Naive thymus-derived CD4-positive, alpha-beta T cell (primary cell): ENCODE measurements at regions not wholly inside any gene's neighbourhood (a gene's known extent, or its start where the extent isn't known, plus 50 kb on each side); places are given as distances from the start of the nearest gene placed in this dataset.

Experiments
- ATAC-seq: fragments of 150-1000 bp; cut with Tn5 transposase; 2 replicates; pipeline ENCODE4 v1.10.0; 2021; ENCODE audit warnings: mild to moderate bottlenecking, moderate library complexity
- CTCF ChIA-PET: fragments of 350-600 bp; sonication (Branson Sonifier 250); formaldehyde crosslinking; loops from one replicate; lab custom pipeline; 2021; ENCODE audit warnings: antibody characterized with exemption; lab: Charles Lee
- POLR2A ChIA-PET: fragments of 350-600 bp; sonication (Branson Sonifier 250); formaldehyde crosslinking; loops from one replicate; lab custom pipeline; 2021; ENCODE audit warnings: antibody characterized with exemption, inconsistent platforms; lab: Charles Lee
- DNase-seq, 9 donors: peaks; one replicate each; pipeline versions ENCODE4 v3.0.0 to v3.0.0-alpha.2; 2020 to 2022; ENCODE audit warnings: mixed read lengths in 1 of 9
- H3K27ac ChIP-seq: one replicate; pipeline ENCODE4 v1.7.0; 2013; ENCODE audit warnings: mild to moderate bottlenecking, low read depth, low read length, moderate library complexity
- H3K27me3 ChIP-seq, 2 donors: one replicate each; pipeline ENCODE4 v1.7.0; 2013; ENCODE audit warnings: low read length in 2 of 2, mild to moderate bottlenecking in 2 of 2, moderate library complexity in 2 of 2; ENCODE audit not compliant: control insufficient read depth in 2 of 2, insufficient read depth in 2 of 2
- H3K36me3 ChIP-seq, 3 experiments: 1 replicate in 2 of 3; 2 replicates in 1 of 3; pipeline ENCODE4 v1.7.0; 2013; ENCODE audit warnings: low read length in 3 of 3, mild to moderate bottlenecking in 3 of 3, moderate library complexity in 1 of 3; ENCODE audit not compliant: insufficient read depth in 3 of 3, control insufficient read depth in 2 of 3
- H3K4me1 ChIP-seq, 2 donors: one replicate each; pipeline ENCODE4 v1.7.0; 2013; ENCODE audit warnings: low read length in 2 of 2, mild to moderate bottlenecking in 2 of 2, moderate library complexity in 1 of 2; ENCODE audit not compliant: control insufficient read depth in 2 of 2, insufficient read depth in 2 of 2
- H3K4me3 ChIP-seq: 2 replicates; pipeline ENCODE4 v1.7.0; 2013; ENCODE audit warnings: mild to moderate bottlenecking, low read length
- H3K9me3 ChIP-seq, 3 experiments: 1 replicate in 2 of 3; 2 replicates in 1 of 3; pipeline ENCODE4 v1.7.0; 2013; ENCODE audit warnings: low read length in 3 of 3; ENCODE audit not compliant: control insufficient read depth in 2 of 3
- H3K27ac Mint-ChIP-seq, 9 donors: one replicate each; pipeline ENCODE4 v1.8.0; 2020 to 2022; ENCODE audit warnings: mixed read lengths in 9 of 9, mild to moderate bottlenecking in 8 of 9, moderate library complexity in 5 of 9, inconsistent platforms in 2 of 9
- H3K27me3 Mint-ChIP-seq, 5 donors: one replicate each; pipeline ENCODE4 v1.8.0; 2021 to 2022; ENCODE audit warnings: mixed read lengths in 5 of 5, mild to moderate bottlenecking in 1 of 5
- H3K36me3 Mint-ChIP-seq, 5 donors: one replicate each; pipeline ENCODE4 v1.8.0; 2020 to 2022; ENCODE audit warnings: mixed read lengths in 5 of 5, mild to moderate bottlenecking in 3 of 5, inconsistent platforms in 1 of 5
- H3K4me1 Mint-ChIP-seq, 7 donors: one replicate each; pipeline ENCODE4 v1.8.0; 2020 to 2022; ENCODE audit warnings: mixed read lengths in 7 of 7, mild to moderate bottlenecking in 3 of 7, inconsistent platforms in 1 of 7
- H3K4me3 Mint-ChIP-seq, 10 donors: one replicate each; pipeline ENCODE4 v1.8.0; 2020 to 2022; ENCODE audit warnings: mild to moderate bottlenecking in 10 of 10, mixed read lengths in 10 of 10, moderate library complexity in 6 of 10, inconsistent platforms in 2 of 10
- H3K9me3 Mint-ChIP-seq, 11 donors: one replicate each; pipeline ENCODE4 v1.8.0; 2020 to 2022; ENCODE audit warnings: mixed read lengths in 11 of 11, mild to moderate bottlenecking in 4 of 11, inconsistent platforms in 1 of 11, moderate library complexity in 1 of 11
- intact Hi-C, 2 donors: fragments of 100-400 bp; cut with micrococcal nuclease; formaldehyde crosslinking; loops; one replicate each; pipeline ENCODE4 v1.15.1; 2023

- ATAC-seq = no peak
- H3K4me3 Mint-ChIP-seq = no peak overlapping the region
- no peaks in the 10 kb centered on the region for H3K36me3 Mint-ChIP-seq
- Histone ChIP-seq H3K9me3 (no peaks in the 10 kb centered on the region), H3K4me3 (no peak overlapping the region), H3K36me3 (no peaks in the 10 kb centered on the region), H3K27me3 (no peaks in the 10 kb centered on the region), H3K4me1 (no peaks in the 10 kb centered on the region), H3K27ac (no peak overlapping the region)
- H3K27me3 Mint-ChIP-seq = no peaks in the 10 kb centered on the region
- H3K4me1 Mint-ChIP-seq = no peaks in the 10 kb centered on the region
- ChIA-PET CTCF (no interaction called here), POLR2A (no interaction called here)
- DNase-seq = no peak
- no peak overlapping the region for H3K27ac Mint-ChIP-seq
- intact Hi-C loops = no loop called here
- H3K9me3 Mint-ChIP-seq = peaks cover 0 to 11% (median 1%) of the 10 kb centered on the region in 11 donors
Measured at GRCh38 chr2:21770787-21771186, 647.0 kb downstream of the TDRD15 start.

- no peak overlapping the region for H3K4me3 Mint-ChIP-seq
- no peaks in the 10 kb centered on the region for H3K36me3 Mint-ChIP-seq
- CTCF ChIA-PET = no interaction called here
- POLR2A ChIA-PET = no interaction called here
- H3K27me3 ChIP-seq = no peaks in the 10 kb centered on the region
- no peak overlapping the region for H3K4me3 ChIP-seq
- H3K27me3 Mint-ChIP-seq = no peaks in the 10 kb centered on the region
- no peaks in the 10 kb centered on the region for H3K4me1 ChIP-seq
- DNase-seq = no peak
- peaks cover 0 to 9% (median 1%) of the 10 kb centered on the region in 11 donors for H3K9me3 Mint-ChIP-seq
- no peaks in the 10 kb centered on the region for H3K36me3 ChIP-seq
- no peak overlapping the region for H3K27ac Mint-ChIP-seq
- no peaks in the 10 kb centered on the region for H3K9me3 ChIP-seq
- ATAC-seq = no peak
- intact Hi-C loops = no loop called here
- no peaks in the 10 kb centered on the region for H3K4me1 Mint-ChIP-seq
- H3K27ac ChIP-seq = no peak overlapping the region
Measured at GRCh38 chr2:21772624-21773023, 648.9 kb downstream of the TDRD15 start.

- intact Hi-C loops = no loop called here
- no peaks in the 10 kb centered on the region for H3K36me3 ChIP-seq
- no peak overlapping the region for H3K27ac ChIP-seq
- ATAC-seq (no peak), DNase-seq (no peak)
- CTCF ChIA-PET = no interaction called here
- H3K4me1 ChIP-seq = no peaks in the 10 kb centered on the region
- Mint-ChIP-seq H3K4me1 (no peaks in the 10 kb centered on the region), H3K4me3 (no peak overlapping the region), H3K36me3 (no peaks in the 10 kb centered on the region), H3K27me3 (no peaks in the 10 kb centered on the region), H3K27ac (no peak overlapping the region), H3K9me3 (peaks cover 0 to 10% (median 2%) of the 10 kb centered on the region in 11 donors)
- no peaks in the 10 kb centered on the region for H3K27me3 ChIP-seq
- no peaks in the 10 kb centered on the region for H3K9me3 ChIP-seq
- no peak overlapping the region for H3K4me3 ChIP-seq
- POLR2A ChIA-PET = no interaction called here
Measured at GRCh38 chr2:21773168-21773567, 649.4 kb downstream of the TDRD15 start.

- Mint-ChIP-seq H3K36me3 (no peaks in the 10 kb centered on the region), H3K9me3 (peaks cover 0 to 9% (median 2%) of the 10 kb centered on the region in 11 donors), H3K27me3 (no peaks in the 10 kb centered on the region), H3K4me3 (no peak overlapping the region), H3K27ac (no peak overlapping the region), H3K4me1 (no peaks in the 10 kb centered on the region)
- no peak overlapping the region for H3K27ac ChIP-seq
- DNase-seq (no peak), ATAC-seq (no peak)
- POLR2A ChIA-PET = no interaction called here
- no peaks in the 10 kb centered on the region for H3K4me1 ChIP-seq
- CTCF ChIA-PET = no interaction called here
- H3K27me3 ChIP-seq = no peaks in the 10 kb centered on the region
- H3K36me3 ChIP-seq = no peaks in the 10 kb centered on the region
- H3K4me3 ChIP-seq = no peak overlapping the region
- intact Hi-C loops = no loop called here
- no peaks in the 10 kb centered on the region for H3K9me3 ChIP-seq
Measured at GRCh38 chr2:21774691-21775368, 651.1 kb downstream of the TDRD15 start.

GRCh38 chr2:21779786-21780185, 656.0 kb downstream of the TDRD15 start:
- H3K9me3 ChIP-seq = no peaks in the 10 kb centered on the region
- no peaks in the 10 kb centered on the region for H3K4me1 ChIP-seq
- H3K36me3 ChIP-seq = no peaks in the 10 kb centered on the region
- Mint-ChIP-seq H3K4me1 (no peaks in the 10 kb centered on the region), H3K27me3 (no peaks in the 10 kb centered on the region), H3K36me3 (no peaks in the 10 kb centered on the region), H3K4me3 (no peak overlapping the region), H3K27ac (no peak overlapping the region), H3K9me3 (peaks cover 0 to 20% (median 3%) of the 10 kb centered on the region in 11 donors)
- ATAC-seq = no peak
- POLR2A ChIA-PET = no interaction called here
- no peak overlapping the region for H3K4me3 ChIP-seq
- intact Hi-C loops = no loop called here
- H3K27ac ChIP-seq = no peak overlapping the region
- CTCF ChIA-PET = no interaction called here
- DNase-seq = no peak
- no peaks in the 10 kb centered on the region for H3K27me3 ChIP-seq

GRCh38 chr2:21781962-21782361, 658.2 kb downstream of the TDRD15 start:
- Histone ChIP-seq H3K27ac (no peak overlapping the region), H3K4me1 (no peaks in the 10 kb centered on the region), H3K36me3 (no peaks in the 10 kb centered on the region), H3K9me3 (no peaks in the 10 kb centered on the region), H3K4me3 (no peak overlapping the region), H3K27me3 (no peaks in the 10 kb centered on the region)
- ATAC-seq = no peak
- intact Hi-C loops = no loop called here
- ChIA-PET POLR2A (no interaction called here), CTCF (no interaction called here)
- peaks cover 0 to 20% (median 3%) of the 10 kb centered on the region in 11 donors for H3K9me3 Mint-ChIP-seq
- no peaks in the 10 kb centered on the region for H3K4me1 Mint-ChIP-seq
- DNase-seq = no peak
- no peak overlapping the region for H3K4me3 Mint-ChIP-seq
- H3K36me3 Mint-ChIP-seq = no peaks in the 10 kb centered on the region
- H3K27me3 Mint-ChIP-seq = no peaks in the 10 kb centered on the region
- H3K27ac Mint-ChIP-seq = no peak overlapping the region

GRCh38 chr2:21782866-21783265, 659.1 kb downstream of the TDRD15 start:
- H3K27ac ChIP-seq = no peak overlapping the region
- H3K36me3 ChIP-seq = no peaks in the 10 kb centered on the region
- Mint-ChIP-seq H3K9me3 (peaks cover 0 to 18% (median 3%) of the 10 kb centered on the region in 11 donors), H3K27ac (no peak overlapping the region), H3K27me3 (no peaks in the 10 kb centered on the region), H3K4me3 (no peak overlapping the region), H3K4me1 (no peaks in the 10 kb centered on the region), H3K36me3 (no peaks in the 10 kb centered on the region)
- intact Hi-C loops = no loop called here
- DNase-seq = no peak
- H3K9me3 ChIP-seq = no peaks in the 10 kb centered on the region
- ChIA-PET CTCF (no interaction called here), POLR2A (no interaction called here)
- no peak overlapping the region for H3K4me3 ChIP-seq
- ATAC-seq = no peak
- no peaks in the 10 kb centered on the region for H3K27me3 ChIP-seq
- H3K4me1 ChIP-seq = no peaks in the 10 kb centered on the region
